ENCODE measurements at regions not wholly inside any gene's neighbourhood (a gene's known extent, or its start where the extent isn't known, plus 50 kb on each side); places are given as distances from the start of the nearest gene placed in this dataset.
A peak's percentile ranks its signal among the peaks of the same experiment; 100 is the strongest.

DNA sequence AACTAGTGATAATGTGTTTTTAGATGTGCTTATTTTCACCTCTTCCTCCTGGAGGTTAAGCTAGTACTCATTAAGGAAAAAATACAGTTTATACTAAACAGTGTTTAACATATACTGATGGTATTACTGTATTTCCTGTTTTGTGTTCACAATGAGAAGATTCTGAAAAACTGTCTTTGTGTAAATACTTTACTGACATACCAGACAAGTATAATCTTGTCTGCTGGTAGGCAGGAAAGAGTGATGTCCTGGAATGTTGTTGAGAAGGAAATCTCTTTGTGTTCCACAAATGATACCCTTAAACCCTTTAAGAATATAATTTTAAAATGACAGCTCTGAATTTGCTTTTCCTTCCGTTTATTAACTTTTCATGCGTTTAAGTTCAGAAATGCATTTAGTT, 205.5 kb upstream of the NUDT6 start:
- no peak overlapping the region for H3K4me3 ChIP-seq
- H3K9me3 ChIP-seq: no peaks in the 10 kb centered on the region
- DNase-seq (ENCODE audit: low read depth in 1 of 2, low spot score in 1 of 2) (no peak), FAIRE-seq (peak; percentile 7), ATAC-seq (no peak)
- 0 out of 3 replicates have a peak, but pooled peaks cover 6% of the 10 kb centered on the region for H3K4me1 ChIP-seq
- TF ChIP-seq JUN (IDR thresholded peaks at IDR 0.05): no peak
- TF ChIP-seq HDAC2 (IDR thresholded peaks at IDR 0.05): no peak
- no peak for TF ChIP-seq CEBPB (IDR thresholded peaks at IDR 0.05)
- TF ChIP-seq FOXS1 (CRISPR knock-in tag; IDR thresholded peaks at IDR 0.05): no peak
- no peak for TF ChIP-seq TFCP2L1 (CRISPR knock-in tag; IDR thresholded peaks at IDR 0.05)
- TF ChIP-seq, protein P1, sequence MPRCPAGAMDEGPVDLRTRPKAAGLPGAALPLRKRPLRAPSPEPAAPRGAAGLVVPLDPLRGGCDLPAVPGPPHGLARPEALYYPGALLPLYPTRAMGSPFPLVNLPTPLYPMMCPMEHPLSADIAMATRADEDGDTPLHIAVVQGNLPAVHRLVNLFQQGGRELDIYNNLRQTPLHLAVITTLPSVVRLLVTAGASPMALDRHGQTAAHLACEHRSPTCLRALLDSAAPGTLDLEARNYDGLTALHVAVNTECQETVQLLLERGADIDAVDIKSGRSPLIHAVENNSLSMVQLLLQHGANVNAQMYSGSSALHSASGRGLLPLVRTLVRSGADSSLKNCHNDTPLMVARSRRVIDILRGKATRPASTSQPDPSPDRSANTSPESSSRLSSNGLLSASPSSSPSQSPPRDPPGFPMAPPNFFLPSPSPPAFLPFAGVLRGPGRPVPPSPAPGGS (IDR thresholded peaks at IDR 0.05): no peak
- no peak for TF ChIP-seq RARB (CRISPR knock-in tag; IDR thresholded peaks at IDR 0.05)
- no peak for TF ChIP-seq RCOR1 (IDR thresholded peaks at IDR 0.05; ENCODE audit: low read depth, low read length)
- no peak for TF ChIP-seq RNF2 (IDR thresholded peaks at IDR 0.05; ENCODE audit: borderline replicate concordance, low read depth)
- TF ChIP-seq KDM5A (IDR thresholded peaks at IDR 0.05): no peak
- no peak for TF ChIP-seq POLR2AphosphoS2 (conservative IDR thresholded peaks at IDR 0.05; ENCODE audit: low read length)
- TF ChIP-seq, protein P2, sequence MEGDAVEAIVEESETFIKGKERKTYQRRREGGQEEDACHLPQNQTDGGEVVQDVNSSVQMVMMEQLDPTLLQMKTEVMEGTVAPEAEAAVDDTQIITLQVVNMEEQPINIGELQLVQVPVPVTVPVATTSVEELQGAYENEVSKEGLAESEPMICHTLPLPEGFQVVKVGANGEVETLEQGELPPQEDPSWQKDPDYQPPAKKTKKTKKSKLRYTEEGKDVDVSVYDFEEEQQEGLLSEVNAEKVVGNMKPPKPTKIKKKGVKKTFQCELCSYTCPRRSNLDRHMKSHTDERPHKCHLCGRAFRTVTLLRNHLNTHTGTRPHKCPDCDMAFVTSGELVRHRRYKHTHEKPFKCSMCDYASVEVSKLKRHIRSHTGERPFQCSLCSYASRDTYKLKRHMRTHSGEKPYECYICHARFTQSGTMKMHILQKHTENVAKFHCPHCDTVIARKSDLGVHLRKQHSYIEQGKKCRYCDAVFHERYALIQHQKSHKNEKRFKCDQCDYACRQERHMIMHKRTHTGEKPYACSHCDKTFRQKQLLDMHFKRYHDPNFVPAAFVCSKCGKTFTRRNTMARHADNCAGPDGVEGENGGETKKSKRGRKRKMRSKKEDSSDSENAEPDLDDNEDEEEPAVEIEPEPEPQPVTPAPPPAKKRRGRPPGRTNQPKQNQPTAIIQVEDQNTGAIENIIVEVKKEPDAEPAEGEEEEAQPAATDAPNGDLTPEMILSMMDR (IDR thresholded peaks at IDR 0.05): no peak
- TF ChIP-seq, protein P3, sequence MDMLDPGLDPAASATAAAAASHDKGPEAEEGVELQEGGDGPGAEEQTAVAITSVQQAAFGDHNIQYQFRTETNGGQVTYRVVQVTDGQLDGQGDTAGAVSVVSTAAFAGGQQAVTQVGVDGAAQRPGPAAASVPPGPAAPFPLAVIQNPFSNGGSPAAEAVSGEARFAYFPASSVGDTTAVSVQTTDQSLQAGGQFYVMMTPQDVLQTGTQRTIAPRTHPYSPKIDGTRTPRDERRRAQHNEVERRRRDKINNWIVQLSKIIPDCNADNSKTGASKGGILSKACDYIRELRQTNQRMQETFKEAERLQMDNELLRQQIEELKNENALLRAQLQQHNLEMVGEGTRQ (IDR thresholded peaks at IDR 0.05): no peak
- TF ChIP-seq, protein P4, sequence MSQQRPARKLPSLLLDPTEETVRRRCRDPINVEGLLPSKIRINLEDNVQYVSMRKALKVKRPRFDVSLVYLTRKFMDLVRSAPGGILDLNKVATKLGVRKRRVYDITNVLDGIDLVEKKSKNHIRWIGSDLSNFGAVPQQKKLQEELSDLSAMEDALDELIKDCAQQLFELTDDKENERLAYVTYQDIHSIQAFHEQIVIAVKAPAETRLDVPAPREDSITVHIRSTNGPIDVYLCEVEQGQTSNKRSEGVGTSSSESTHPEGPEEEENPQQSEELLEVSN (IDR thresholded peaks at IDR 0.05; ENCODE audit: borderline replicate concordance, low read depth): no peak
- TF ChIP-seq RAD21 (conservative IDR thresholded peaks at IDR 0.05 in 1 of 2, IDR thresholded peaks at IDR 0.05 in 1 of 2): no peak
- TF ChIP-seq MAZ (IDR thresholded peaks at IDR 0.05; ENCODE audit: borderline replicate concordance, low read depth, low read length): no peak
- TF ChIP-seq PHF8 (IDR thresholded peaks at IDR 0.05; ENCODE audit: borderline replicate concordance, low read depth): no peak
- no peak for TF ChIP-seq FOSL2 (IDR thresholded peaks at IDR 0.05)
- no peak for TF ChIP-seq FOSL2 (CRISPR knock-in tag; IDR thresholded peaks at IDR 0.05)
- H3K27ac ChIP-seq: peak overlapping the region in 1 of 2 experiments; percentile 19; a peak in 1 of 6 replicates
- POLR2A ChIA-PET: no interaction called here
- WGBS (ENCODE audit: missing lambda C conversion rate): 87% methylated on average over 2 of the region's 2 CpGs
- no peak overlapping the region for H3K4me2 ChIP-seq
- CTCF ChIA-PET: interaction anchor here (0.6 to 1.3 kb wide), 2 partner anchors 189 to 533 kb away, joined by 3 to 9 read pairs; no protein-coding TSS in a partner anchor

DNA sequence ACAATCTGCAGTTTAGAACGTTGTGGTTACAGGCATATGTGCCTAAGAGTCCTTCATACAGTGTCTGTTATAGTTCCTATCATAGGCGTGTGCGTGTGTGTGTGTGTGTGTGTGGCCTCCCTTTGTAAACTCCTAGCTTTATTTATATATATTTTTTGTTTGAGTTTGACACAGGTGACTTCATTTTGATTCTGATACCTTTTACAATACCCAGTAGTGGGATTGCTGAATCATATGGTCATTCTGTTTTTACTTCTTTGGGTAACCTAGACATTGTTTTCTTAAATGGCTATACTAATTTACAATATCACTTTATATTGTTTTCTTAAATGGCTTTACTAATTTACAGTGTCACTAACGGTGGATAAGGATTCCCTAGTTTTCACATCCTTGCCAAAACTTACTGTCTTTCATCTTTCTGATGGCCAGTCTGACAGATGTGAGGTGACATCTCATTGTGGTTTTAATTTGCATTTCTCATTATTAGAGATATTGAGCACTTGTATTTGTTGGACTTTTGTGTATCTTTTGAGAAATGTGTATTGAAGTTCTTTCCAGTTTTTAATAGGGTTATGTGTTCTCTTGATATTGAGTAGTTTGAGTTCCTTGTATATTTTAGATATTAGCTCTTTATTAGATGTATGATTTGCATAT, 211.1 kb upstream of the NUDT6 start:
- Histone ChIP-seq H3K4me3 (no peak overlapping the region), H3K27ac (no peak overlapping the region), H3K9me3 (no peaks in the 10 kb centered on the region), H3K4me2 (no peak overlapping the region), H3K4me1 (no peaks in the 10 kb centered on the region)
- FAIRE-seq (no peak), ATAC-seq (no peak), DNase-seq (ENCODE audit: low read depth in 1 of 2, low spot score in 1 of 2) (no peak)
- no peak for TF ChIP-seq FOXS1 (CRISPR knock-in tag; IDR thresholded peaks at IDR 0.05)
- no peak for TF ChIP-seq JUNB (IDR thresholded peaks at IDR 0.05)
- no peak for TF ChIP-seq RFX5 (IDR thresholded peaks at IDR 0.05)
- TF ChIP-seq ZFP36 (IDR thresholded peaks at IDR 0.05; ENCODE audit: borderline replicate concordance, partially characterized antibody): no peak
- no peak for TF ChIP-seq BHLHE40 (IDR thresholded peaks at IDR 0.05; ENCODE audit: low read depth, low read length)
- no peak for TF ChIP-seq CBX2 (IDR thresholded peaks at IDR 0.05; ENCODE audit: borderline replicate concordance, low read depth)
- TF ChIP-seq, protein P4 (IDR thresholded peaks at IDR 0.05; ENCODE audit: borderline replicate concordance, low read depth): no peak
- TF ChIP-seq FOSL2 (IDR thresholded peaks at IDR 0.05): no peak
- TF ChIP-seq FOSL2 (CRISPR knock-in tag; IDR thresholded peaks at IDR 0.05): no peak
- TF ChIP-seq FOSB (CRISPR knock-in tag; IDR thresholded peaks at IDR 0.05): no peak
- TF ChIP-seq NFE2L2 (conservative IDR thresholded peaks at IDR 0.05; ENCODE audit: low read length): no peak
- TF ChIP-seq MAX (IDR thresholded peaks at IDR 0.05): no peak
- TF ChIP-seq SREBF2 (IDR thresholded peaks at IDR 0.05): no peak
- no peak for TF ChIP-seq ZNF302 (CRISPR knock-in tag; IDR thresholded peaks at IDR 0.05)
- TF ChIP-seq PBX3 (IDR thresholded peaks at IDR 0.05): no peak
- TF ChIP-seq KDM1A (IDR thresholded peaks at IDR 0.05; ENCODE audit: low read depth): no peak
- 65% methylated on average over 4 of the region's 4 CpGs for WGBS (ENCODE audit: missing lambda C conversion rate)
- CTCF ChIA-PET: interaction anchor here (0.6 kb wide), 1 partner anchor 49 kb away, joined by 3 read pairs; no protein-coding TSS in a partner anchor
- POLR2A ChIA-PET: no interaction called here
